SK-N-SH (cell line): ENCODE measurements at regions not wholly inside any gene's neighbourhood (a gene's known extent, or its start where the extent isn't known, plus 50 kb on each side); places are given as distances from the start of the nearest gene placed in this dataset.

ENCODE experiments used
- CTCF ChIA-PET: fragments of 300-600, 350-600 bp; formaldehyde crosslinking; extraction: SDS; loops from one replicate; lab custom pipeline; 2021; lab: Yijun Ruan, JAX
- POLR2A ChIA-PET: fragments of 350-600 bp; sonication (Branson Sonifier 250); formaldehyde crosslinking; extraction: SDS; loops from one replicate; lab custom pipeline; 2020; ENCODE audit warnings: antibody characterized with exemption, inconsistent platforms; lab: Yijun Ruan, JAX
- DNase-seq: peaks from one replicate; pipeline ENCODE4 v3.0.0; 2012
- H2AFZ ChIP-seq: fragments of 200-600 bp; sonication (generic); 2 replicates; pipeline ENCODE4 v1.8.1; 2016; ENCODE audit warnings: antibody characterized with exemption, mild to moderate bottlenecking, low read depth
- H3F3A ChIP-seq: fragments of 200-600 bp; sonication (generic); replicated peaks from 2 replicates; pipeline ENCODE3; 2016; ENCODE audit warnings: antibody characterized with exemption, mild to moderate bottlenecking; ENCODE audit not compliant: insufficient read depth
- H3K27ac ChIP-seq, 2 experiments: fragments of 200-500 bp in 1 of 2; fragments of 200-600 bp in 1 of 2; sonication (Bioruptor generic) in 1 of 2; sonication (generic), shearing (Covaris generic) in 1 of 2; 2 replicates each; pipeline versions ENCODE4 v1.5.1 to v1.6.1; 2014 to 2016; ENCODE audit warnings: low read depth in 2 of 2, inconsistent platforms in 1 of 2, low read length in 1 of 2, mild to moderate bottlenecking in 1 of 2, mixed read lengths in 1 of 2
- H3K27me3 ChIP-seq: fragments of 200-600 bp; sonication (generic), shearing (Covaris generic); 2 replicates; pipeline ENCODE4 v1.6.1; 2016; ENCODE audit warnings: mixed run types; ENCODE audit not compliant: insufficient read depth
- H3K36me3 ChIP-seq, 2 experiments: fragments of 200-500 bp in 1 of 2; fragments of 200-600 bp in 1 of 2; sonication (Bioruptor generic) in 1 of 2; sonication (generic) in 1 of 2; replicated peaks in 1 of 2; 2 replicates each; pipeline versions ENCODE3 to v1.5.1; 2014 to 2016; ENCODE audit warnings: low read length in 1 of 2, mild to moderate bottlenecking in 1 of 2; ENCODE audit not compliant: insufficient read depth in 2 of 2, control insufficient read depth in 1 of 2
- H3K4me1 ChIP-seq, 2 experiments: fragments of 200-500 bp in 1 of 2; fragments of 200-600 bp in 1 of 2; sonication (Bioruptor generic) in 1 of 2; sonication (generic), shearing (Covaris generic) in 1 of 2; 2 replicates each; pipeline versions ENCODE4 v1.5.1 to v1.6.1; 2014 to 2016; ENCODE audit warnings: low read depth in 1 of 2, low read length in 1 of 2, mixed run types in 1 of 2; ENCODE audit not compliant: insufficient read depth in 2 of 2, control insufficient read depth in 1 of 2
- H3K4me2 ChIP-seq: fragments of 200-600 bp; sonication (generic), shearing (Covaris generic); 2 replicates; pipeline ENCODE4 v1.6.1; 2017; ENCODE audit warnings: mixed run types
- H3K4me3 ChIP-seq, 2 experiments: fragments of 200-500 bp in 1 of 2; fragments of 200-600 bp in 1 of 2; sonication (Bioruptor generic) in 1 of 2; sonication (generic), shearing (Covaris generic) in 1 of 2; 2 replicates each; pipeline versions ENCODE4 v1.5.1 to v1.8.1; 2014 to 2016; ENCODE audit warnings: low read depth in 2 of 2, inconsistent platforms in 1 of 2, low read length in 1 of 2, mild to moderate bottlenecking in 1 of 2, mixed read lengths in 1 of 2, moderate library complexity in 1 of 2
- H3K79me2 ChIP-seq: fragments of 200-600 bp; sonication (generic); 2 replicates; pipeline ENCODE4 v1.8.1; 2017; ENCODE audit warnings: mild to moderate bottlenecking; ENCODE audit not compliant: insufficient read depth
- H3K9ac ChIP-seq: fragments of 200-600 bp; sonication (generic); 2 replicates; pipeline ENCODE4 v1.6.1; 2017; ENCODE audit warnings: mixed run types
- H3K9me2 ChIP-seq: fragments of 200-600 bp; sonication (generic); 2 replicates; pipeline ENCODE4 v1.6.1; 2017; ENCODE audit warnings: mixed run types
- H3K9me3 ChIP-seq: fragments of 200-600 bp; sonication (generic); 2 replicates; pipeline ENCODE4 v1.6.1; 2017; ENCODE audit warnings: mixed run types, mild to moderate bottlenecking, moderate library complexity
- H4K20me1 ChIP-seq: fragments of 200-600 bp; sonication (generic); 2 replicates; pipeline ENCODE4 v1.6.1; 2017; ENCODE audit warnings: mild to moderate bottlenecking, mixed run types; ENCODE audit not compliant: insufficient read depth
- ELF1 ChIP-seq: IDR thresholded peaks from 2 replicates; pipeline ENCODE4 v1.4.0; 2012
- GATA2 ChIP-seq: sonication (generic); formaldehyde crosslinking; IDR thresholded peaks from 2 replicates; pipeline ENCODE4 v1.5.0; 2020; ENCODE audit warnings: mild to moderate bottlenecking, missing genetic modification reagents
- IRF3 ChIP-seq: fragments of 150-350 bp; IDR thresholded peaks from 2 replicates; pipeline ENCODE4 v1.6.1; 2016; ENCODE audit warnings: mild to moderate bottlenecking, low read depth, low read length
- MXI1 ChIP-seq: IDR thresholded peaks from 2 replicates; pipeline ENCODE4 v1.6.1; 2012; ENCODE audit warnings: mild to moderate bottlenecking, low read depth, low read length, improper control_type of control experiment
- POLR2AphosphoS5 ChIP-seq: IDR thresholded peaks from 2 replicates; pipeline ENCODE4 v1.6.1; 2012; ENCODE audit warnings: low read depth, low read length
- RFX5 ChIP-seq: IDR thresholded peaks from 2 replicates; pipeline ENCODE4 v1.6.1; 2012; ENCODE audit warnings: mild to moderate bottlenecking, improper control_type of control experiment, low read length
- RXRA ChIP-seq: IDR thresholded peaks from 2 replicates; pipeline ENCODE4 v1.4.0; 2012; ENCODE audit warnings: low read depth, mild to moderate bottlenecking, borderline replicate concordance
- SIN3A ChIP-seq: IDR thresholded peaks from 2 replicates; pipeline ENCODE4 v1.6.1; 2012; ENCODE audit warnings: low read depth, mild to moderate bottlenecking, low read length, moderate library complexity, borderline replicate concordance
- TEAD4 ChIP-seq: IDR thresholded peaks from 2 replicates; pipeline ENCODE4 v1.4.0; 2012; ENCODE audit warnings: mild to moderate bottlenecking, borderline replicate concordance; ENCODE audit not compliant: insufficient read depth
- USF2 ChIP-seq: fragments of 150-350 bp; IDR thresholded peaks from 2 replicates; pipeline ENCODE4 v1.6.1; 2017; ENCODE audit warnings: antibody characterized with exemption, low read length, low read depth, borderline replicate concordance
- WGBS: methylation state at CpG from one replicate; pipeline ENCODE4 v1.1.6; 2017; ENCODE audit warnings: low lambda C conversion rate; 5-methylcytosine and 5-hydroxymethylcytosine counted together

- no peak for DNase-seq
- no peaks in the 10 kb centered on the region for H3K79me2 ChIP-seq
- TF ChIP-seq ELF1 (no peak), RFX5 (no peak), USF2 (no peak), RXRA (no peak), TEAD4 (no peak), IRF3 (no peak)
- TF ChIP-seq, all 33 proteins: peak for 0
- POLR2A ChIA-PET: no interaction called here
- Histone ChIP-seq H4K20me1 (no peaks in the 10 kb centered on the region), H3K9me3 (no peaks in the 10 kb centered on the region), H3K4me1 (no peaks in the 10 kb centered on the region), H3F3A (no peaks in the 10 kb centered on the region), H3K9ac (no peak overlapping the region), H3K9me2 (no peaks in the 10 kb centered on the region), H3K36me3 (no peaks in the 10 kb centered on the region), H3K4me2 (no peak overlapping the region), H3K27ac (no peak overlapping the region), H3K27me3 (peaks cover 10% of the 10 kb centered on the region; the same call in 1 of the 2 replicates), H2AFZ (no peak overlapping the region), H3K4me3 (no peak overlapping the region)
- CTCF ChIA-PET: no interaction called here
- WGBS: 12% methylated on average over 4 of the region's 4 CpGs
Observed at GRCh38 chr2:147649286-147649685, 195.5 kb upstream of the ACVR2A start.

DNA sequence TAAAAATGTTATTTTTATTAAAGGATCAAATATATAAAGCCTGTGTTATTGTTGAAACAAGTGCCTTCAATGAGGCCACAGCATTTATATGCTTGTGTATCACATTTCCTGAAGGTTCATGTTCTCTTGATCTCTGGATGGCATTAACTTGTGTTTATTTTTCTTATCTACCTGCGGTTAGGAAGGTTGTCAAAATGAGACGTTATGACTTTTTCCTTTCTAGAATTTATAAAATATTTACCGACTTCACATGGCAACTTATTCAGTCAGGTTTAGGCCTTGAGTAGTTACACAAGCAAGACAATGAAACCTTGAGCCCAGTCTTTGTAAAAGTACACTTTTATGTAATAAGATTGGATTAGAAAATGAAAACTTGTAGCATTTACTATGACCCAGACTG is 196.4 kb upstream of the ACVR2A start:
- H3K9me3 ChIP-seq: no peaks in the 10 kb centered on the region
- no peak for DNase-seq

DNA sequence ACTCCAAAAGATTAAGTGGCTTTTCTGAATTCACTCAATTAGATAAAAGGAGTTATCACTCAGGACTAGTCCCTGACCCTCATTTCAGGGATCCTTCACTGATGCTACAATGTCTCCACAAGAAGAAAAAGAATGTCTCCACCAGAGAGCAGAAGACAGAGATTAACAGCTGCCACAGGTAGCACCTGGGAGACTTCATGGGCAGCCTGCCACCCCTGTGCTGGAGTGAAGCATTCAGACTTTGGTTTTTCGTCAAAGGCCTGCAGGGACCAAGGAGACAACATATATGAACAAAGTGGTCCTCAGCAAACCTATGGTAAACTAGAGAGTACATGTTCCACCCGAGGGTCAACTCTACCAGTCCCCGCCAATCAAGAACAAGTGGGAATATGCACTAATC is 197.0 kb upstream of the ACVR2A start:
- POLR2A ChIA-PET: no interaction called here
- H3K36me3 ChIP-seq: no peaks in the 10 kb centered on the region

More for the DNA sequence above, 196.4 kb upstream of the ACVR2A start:
- WGBS: 3% methylated on average over 3 of the region's 3 CpGs
- no peak overlapping the region for H3K4me2 ChIP-seq
- TF ChIP-seq SIN3A: no peak
- TF ChIP-seq, all 33 proteins: peak for 0
- Histone ChIP-seq H3K79me2 (no peaks in the 10 kb centered on the region), H2AFZ (no peak overlapping the region), H3K27ac (no peak overlapping the region), H4K20me1 (no peaks in the 10 kb centered on the region), H3K9ac (no peak overlapping the region), H3K36me3 (no peaks in the 10 kb centered on the region), H3F3A (no peaks in the 10 kb centered on the region), H3K9me2 (no peaks in the 10 kb centered on the region), H3K4me3 (no peak overlapping the region), H3K27me3 (peaks cover 10% of the 10 kb centered on the region; the same call in 1 of the 2 replicates), H3K4me1 (no peaks in the 10 kb centered on the region)
- ChIA-PET CTCF (no interaction called here), POLR2A (no interaction called here)

More for the DNA sequence above, 197.0 kb upstream of the ACVR2A start:
- H3K27me3 ChIP-seq: peaks cover 10% of the 10 kb centered on the region; the same call in 1 of the 2 replicates
- H3K4me3 ChIP-seq: no peak overlapping the region
- no peak overlapping the region for H3K9ac ChIP-seq
- TF ChIP-seq MXI1: no peak
- TF ChIP-seq GATA2 (CRISPR knock-in tag): no peak
- TF ChIP-seq POLR2AphosphoS5: no peak
- TF ChIP-seq, all 33 proteins: peak for 0
- Histone ChIP-seq H3K9me3 (no peaks in the 10 kb centered on the region), H4K20me1 (no peaks in the 10 kb centered on the region), H3K4me2 (no peak overlapping the region), H3K79me2 (no peaks in the 10 kb centered on the region), H3K9me2 (no peaks in the 10 kb centered on the region), H3K4me1 (no peaks in the 10 kb centered on the region), H3F3A (no peaks in the 10 kb centered on the region), H2AFZ (no peak overlapping the region), H3K27ac (no peak overlapping the region)
- 23% methylated on average over 3 of the region's 3 CpGs for WGBS
- DNase-seq: no peak
- CTCF ChIA-PET: no interaction called here
